ENCODE measurements at regions not wholly inside any gene's neighbourhood (a gene's known extent, or its start where the extent isn't known, plus 50 kb on each side); places are given as distances from the start of the nearest gene placed in this dataset.

GRCh38 chr2:147430408-147430807 is 414.4 kb upstream of the ACVR2A start:
- no peak for TF ChIP-seq CTCF (IDR thresholded peaks at IDR 0.05; ENCODE audit: insufficient read depth, low read length)
- no peak for TF ChIP-seq POLR2AphosphoS5 (IDR thresholded peaks at IDR 0.05; ENCODE audit: low read depth)
- no peak for TF ChIP-seq REST (IDR thresholded peaks at IDR 0.05; ENCODE audit: insufficient replicate concordance, low read depth)
- TF ChIP-seq SPI1 (IDR thresholded peaks at IDR 0.05; ENCODE audit: borderline replicate concordance, low read depth) = no peak
- no peak for TF ChIP-seq GABPA (IDR thresholded peaks at IDR 0.05; ENCODE audit: low read depth)

All from HL-60 (cell line).